Epithelial cell of proximal tubule (primary cell): ENCODE measurements at regions not wholly inside any gene's neighbourhood (a gene's known extent, or its start where the extent isn't known, plus 50 kb on each side); places are given as distances from the start of the nearest gene placed in this dataset.

Experiments
- DNase-seq: peaks from one replicate; pipeline ENCODE4 v3.0.0-alpha.2; 2011; ENCODE audit warnings: low read depth
- H3K4me3 ChIP-seq: 2 replicates; pipeline ENCODE4 v1.5.1; 2011; ENCODE audit warnings: low read depth, mild to moderate bottlenecking, low read length
- TF ChIP-seq, protein P1 (sequence below): conservative IDR thresholded peaks from 2 replicates; pipeline ENCODE4 v1.5.1; 2012; ENCODE audit warnings: low read depth, mild to moderate bottlenecking, low read length

DNA sequence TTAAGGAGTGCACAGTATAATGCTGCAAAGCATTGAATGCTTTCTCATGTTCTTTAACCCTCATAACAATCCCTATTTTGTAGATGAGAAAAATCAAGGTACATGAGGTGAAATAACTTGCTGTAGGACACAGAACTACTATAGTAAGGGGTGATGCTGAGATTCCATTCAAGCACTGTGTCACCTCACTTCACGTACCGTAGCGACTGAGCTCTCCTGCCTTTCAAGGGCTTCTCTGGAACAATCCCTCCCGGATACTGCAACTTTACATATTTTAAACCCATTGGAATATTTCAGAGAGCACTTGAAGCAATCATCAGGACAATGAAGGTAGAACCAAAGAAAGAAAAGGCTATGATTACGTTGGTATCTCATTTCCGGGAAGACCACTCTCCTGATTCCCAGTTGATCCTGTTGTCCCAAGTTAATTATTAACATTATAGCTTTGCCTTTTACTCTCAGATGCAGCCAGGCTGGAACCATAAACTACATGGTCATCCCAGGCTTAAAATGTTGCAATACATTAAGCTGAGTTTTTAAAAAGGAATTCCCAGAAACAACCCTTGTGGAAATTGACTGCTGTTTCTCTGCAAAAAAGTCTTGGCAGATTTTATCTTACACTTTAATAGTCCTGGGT, 252.2 kb upstream of the IGF1R start:
- DNase-seq = no peak
- H3K4me3 ChIP-seq = no peak overlapping the region
- TF ChIP-seq, protein P1, sequence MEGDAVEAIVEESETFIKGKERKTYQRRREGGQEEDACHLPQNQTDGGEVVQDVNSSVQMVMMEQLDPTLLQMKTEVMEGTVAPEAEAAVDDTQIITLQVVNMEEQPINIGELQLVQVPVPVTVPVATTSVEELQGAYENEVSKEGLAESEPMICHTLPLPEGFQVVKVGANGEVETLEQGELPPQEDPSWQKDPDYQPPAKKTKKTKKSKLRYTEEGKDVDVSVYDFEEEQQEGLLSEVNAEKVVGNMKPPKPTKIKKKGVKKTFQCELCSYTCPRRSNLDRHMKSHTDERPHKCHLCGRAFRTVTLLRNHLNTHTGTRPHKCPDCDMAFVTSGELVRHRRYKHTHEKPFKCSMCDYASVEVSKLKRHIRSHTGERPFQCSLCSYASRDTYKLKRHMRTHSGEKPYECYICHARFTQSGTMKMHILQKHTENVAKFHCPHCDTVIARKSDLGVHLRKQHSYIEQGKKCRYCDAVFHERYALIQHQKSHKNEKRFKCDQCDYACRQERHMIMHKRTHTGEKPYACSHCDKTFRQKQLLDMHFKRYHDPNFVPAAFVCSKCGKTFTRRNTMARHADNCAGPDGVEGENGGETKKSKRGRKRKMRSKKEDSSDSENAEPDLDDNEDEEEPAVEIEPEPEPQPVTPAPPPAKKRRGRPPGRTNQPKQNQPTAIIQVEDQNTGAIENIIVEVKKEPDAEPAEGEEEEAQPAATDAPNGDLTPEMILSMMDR = no peak

DNA sequence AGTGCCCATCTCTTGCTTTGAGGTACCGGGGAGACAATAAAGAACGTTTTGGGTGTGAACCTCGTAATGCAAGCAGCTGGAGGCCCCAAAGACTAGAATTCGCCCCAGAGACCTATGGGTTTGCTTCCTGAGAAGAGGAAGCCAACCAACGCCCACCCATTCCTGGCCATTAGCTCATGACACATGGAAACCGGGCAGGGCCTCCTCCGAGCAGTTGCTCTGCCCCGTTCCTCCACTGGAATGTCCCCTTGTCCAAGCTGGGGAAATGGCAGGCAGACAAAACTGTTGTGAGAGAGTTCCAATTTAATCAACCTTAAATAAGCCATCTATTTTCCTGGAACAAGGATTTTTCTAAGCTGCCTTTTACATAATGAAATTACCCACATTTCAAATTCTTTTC, 250.9 kb upstream of the IGF1R start:
- TF ChIP-seq, protein P1 = no peak
- no peak for DNase-seq
- H3K4me3 ChIP-seq = no peak overlapping the region

DNA sequence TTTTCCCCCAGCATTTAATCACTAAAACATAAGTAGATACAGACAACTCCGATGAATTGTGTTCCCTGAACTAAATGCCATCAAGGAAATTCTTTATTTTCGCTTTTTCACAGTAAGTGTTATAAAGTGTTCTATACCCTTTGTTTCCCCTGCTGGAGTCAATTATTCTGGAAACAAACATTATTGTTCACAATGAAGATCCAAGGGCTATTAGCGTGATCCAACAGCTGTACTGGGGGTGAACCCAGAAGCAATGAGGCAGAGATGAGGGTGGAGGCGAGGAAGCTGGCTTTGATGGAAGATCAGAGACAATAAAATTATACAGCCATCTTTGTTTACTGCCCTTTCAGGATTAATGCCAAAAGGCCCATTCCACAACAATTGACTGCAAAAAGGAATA, 250.3 kb upstream of the IGF1R start:
- DNase-seq = no peak
- no peak overlapping the region for H3K4me3 ChIP-seq
- TF ChIP-seq, protein P1 = no peak

DNA sequence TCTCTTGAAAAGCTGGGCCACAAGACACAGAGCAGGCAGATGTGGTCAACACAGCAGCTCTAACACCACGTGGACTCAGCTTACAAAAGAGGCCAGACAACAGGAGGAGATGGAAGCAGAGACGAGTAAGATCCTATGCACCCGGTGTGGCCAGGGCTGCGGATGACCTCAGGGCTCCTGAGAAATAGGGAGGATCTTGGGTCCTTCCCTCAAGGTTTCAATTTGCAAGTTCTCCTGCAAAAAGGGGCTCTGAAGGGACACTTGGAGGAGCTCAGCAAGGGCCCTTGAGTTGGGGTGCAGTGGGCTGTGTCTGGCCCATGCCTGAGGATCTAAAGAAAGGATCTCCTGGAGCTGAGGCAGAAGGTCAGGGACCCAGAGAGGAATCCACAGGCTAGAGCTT, 249.5 kb upstream of the IGF1R start:
- DNase-seq = no peak
- TF ChIP-seq, protein P1 = no peak
- H3K4me3 ChIP-seq = no peak overlapping the region

DNA sequence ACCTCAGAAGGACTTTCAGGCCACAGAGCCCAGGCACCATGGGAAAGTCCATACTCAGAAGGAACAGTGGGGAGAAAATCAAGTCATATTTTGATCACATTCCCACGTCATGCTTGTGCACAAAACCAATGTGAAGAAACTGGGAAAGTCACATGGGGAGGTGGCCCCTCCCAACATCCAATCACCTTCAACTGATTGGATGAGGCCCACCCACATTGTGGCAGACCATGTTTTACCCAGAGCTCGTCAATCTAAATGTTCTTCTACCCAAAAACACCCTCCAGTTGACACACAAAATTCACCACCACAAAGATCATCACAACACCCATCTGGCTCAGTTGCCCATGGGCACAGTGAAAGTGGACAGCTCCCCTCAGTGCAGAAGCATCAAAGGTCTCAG, 248.2 kb upstream of the IGF1R start:
- DNase-seq = no peak
- TF ChIP-seq, protein P1 = no peak
- H3K4me3 ChIP-seq = no peak overlapping the region

DNA sequence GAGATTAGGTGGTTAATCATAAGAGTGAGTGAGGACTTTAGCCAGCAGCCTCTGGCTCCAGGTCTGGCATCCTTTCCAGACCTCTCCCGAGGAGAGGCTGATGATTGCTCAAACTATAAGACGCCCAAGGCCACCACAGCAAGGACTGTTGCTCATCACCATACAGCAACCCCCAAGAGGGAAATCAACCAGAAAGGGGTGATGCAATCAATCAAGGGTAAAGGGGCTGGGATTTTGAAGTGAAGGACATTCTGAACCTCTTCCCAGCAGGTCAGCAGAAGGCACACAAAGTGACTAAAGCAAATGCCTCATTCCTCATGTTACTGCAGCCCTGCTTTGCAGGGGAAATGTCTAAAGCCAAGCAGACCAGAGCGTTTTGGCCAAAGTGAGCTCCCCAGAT, 247.3 kb upstream of the IGF1R start:
- no peak overlapping the region for H3K4me3 ChIP-seq
- DNase-seq = peak; percentile 48
- TF ChIP-seq, protein P1 = no peak

DNA sequence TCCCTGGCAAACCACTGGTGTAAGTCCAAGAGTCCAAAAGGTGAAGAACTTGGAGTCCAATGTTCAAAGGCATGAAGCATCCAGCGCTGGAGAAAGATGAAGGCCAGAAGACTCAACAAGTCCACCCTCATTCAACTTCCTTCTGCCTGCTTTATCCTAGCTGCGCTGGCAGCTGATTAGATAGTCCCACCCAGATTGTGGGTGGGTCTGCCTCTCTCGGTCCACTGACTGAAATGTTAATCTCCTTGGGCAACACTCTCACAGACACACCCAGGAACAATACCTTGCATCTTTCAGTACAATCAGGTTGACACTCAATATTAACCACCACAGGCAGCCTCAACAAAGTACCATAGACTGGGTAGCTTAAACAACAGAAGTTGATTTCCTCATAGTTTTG, 245.9 kb upstream of the IGF1R start:
- no peak overlapping the region for H3K4me3 ChIP-seq
- TF ChIP-seq, protein P1 = no peak
- no peak for DNase-seq
